Brain microvascular endothelial cell (primary cell): ENCODE measurements at regions not wholly inside any gene's neighbourhood (a gene's known extent, or its start where the extent isn't known, plus 50 kb on each side); places are given as distances from the start of the nearest gene placed in this dataset.

Experiments used
- DNase-seq: peaks from one replicate; pipeline ENCODE4 v3.0.0-alpha.2; 2020
- H3K27ac ChIP-seq: fragments of 250-450 bp; sonication (Bioruptor Pico); 2 replicates; pipeline ENCODE4 v1.5.1; 2020; ENCODE audit warnings: mild to moderate bottlenecking, moderate library complexity
- H3K27me3 ChIP-seq: fragments of 250-450 bp; sonication (Bioruptor Pico); replicated peaks from 2 replicates; pipeline ENCODE4 v1.5.1; 2020; ENCODE audit warnings: mild to moderate bottlenecking
- H3K36me3 ChIP-seq: fragments of 250-450 bp; sonication (Bioruptor Pico); replicated peaks from 2 replicates; pipeline ENCODE4 v1.5.1; 2020; ENCODE audit warnings: mild to moderate bottlenecking
- H3K4me3 ChIP-seq: 2 replicates; pipeline ENCODE4 v1.5.1; 2011; ENCODE audit warnings: low read depth, mild to moderate bottlenecking, control low read depth, low read length, moderate library complexity
- in situ Hi-C: cut with HindIII; loops from 2 replicates; pipeline ENCODE4 v1.10.0; 2017; ENCODE audit warnings: low sequenced_read_pairs, low pct_ligation_motif_present
- TF ChIP-seq, protein P1 (sequence below): IDR thresholded peaks from 2 replicates; pipeline ENCODE4 v1.5.1; 2011; ENCODE audit warnings: low read depth, mild to moderate bottlenecking, moderate library complexity, low read length, control low read depth, inconsistent platforms; ENCODE audit errors: missing control alignments

- TF ChIP-seq, protein P1, sequence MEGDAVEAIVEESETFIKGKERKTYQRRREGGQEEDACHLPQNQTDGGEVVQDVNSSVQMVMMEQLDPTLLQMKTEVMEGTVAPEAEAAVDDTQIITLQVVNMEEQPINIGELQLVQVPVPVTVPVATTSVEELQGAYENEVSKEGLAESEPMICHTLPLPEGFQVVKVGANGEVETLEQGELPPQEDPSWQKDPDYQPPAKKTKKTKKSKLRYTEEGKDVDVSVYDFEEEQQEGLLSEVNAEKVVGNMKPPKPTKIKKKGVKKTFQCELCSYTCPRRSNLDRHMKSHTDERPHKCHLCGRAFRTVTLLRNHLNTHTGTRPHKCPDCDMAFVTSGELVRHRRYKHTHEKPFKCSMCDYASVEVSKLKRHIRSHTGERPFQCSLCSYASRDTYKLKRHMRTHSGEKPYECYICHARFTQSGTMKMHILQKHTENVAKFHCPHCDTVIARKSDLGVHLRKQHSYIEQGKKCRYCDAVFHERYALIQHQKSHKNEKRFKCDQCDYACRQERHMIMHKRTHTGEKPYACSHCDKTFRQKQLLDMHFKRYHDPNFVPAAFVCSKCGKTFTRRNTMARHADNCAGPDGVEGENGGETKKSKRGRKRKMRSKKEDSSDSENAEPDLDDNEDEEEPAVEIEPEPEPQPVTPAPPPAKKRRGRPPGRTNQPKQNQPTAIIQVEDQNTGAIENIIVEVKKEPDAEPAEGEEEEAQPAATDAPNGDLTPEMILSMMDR = no peak
- Histone ChIP-seq H3K27me3 (no peaks in the 10 kb centered on the region), H3K27ac (no peak overlapping the region), H3K4me3 (no peak overlapping the region), H3K36me3 (no peaks in the 10 kb centered on the region)
- in situ Hi-C loops = no loop called here
- DNase-seq = no peak
Observed at GRCh38 chr11:115631609-115632008, 127.4 kb upstream of the CADM1 start.

- H3K36me3 ChIP-seq = no peaks in the 10 kb centered on the region
- in situ Hi-C loops = no loop called here
- H3K27me3 ChIP-seq = no peaks in the 10 kb centered on the region
- H3K4me3 ChIP-seq = no peak overlapping the region
- TF ChIP-seq, protein P1 = no peak
- H3K27ac ChIP-seq = no peak overlapping the region
- DNase-seq = no peak
Observed at GRCh38 chr11:115630214-115630613, 126.0 kb upstream of the CADM1 start.

GRCh38 chr11:115629456-115630015 is 125.3 kb upstream of the CADM1 start:
- Histone ChIP-seq H3K27ac (no peak overlapping the region), H3K27me3 (no peaks in the 10 kb centered on the region), H3K4me3 (no peak overlapping the region), H3K36me3 (no peaks in the 10 kb centered on the region)
- no peak for DNase-seq
- in situ Hi-C loops = no loop called here
- TF ChIP-seq, protein P1 = no peak

DNA sequence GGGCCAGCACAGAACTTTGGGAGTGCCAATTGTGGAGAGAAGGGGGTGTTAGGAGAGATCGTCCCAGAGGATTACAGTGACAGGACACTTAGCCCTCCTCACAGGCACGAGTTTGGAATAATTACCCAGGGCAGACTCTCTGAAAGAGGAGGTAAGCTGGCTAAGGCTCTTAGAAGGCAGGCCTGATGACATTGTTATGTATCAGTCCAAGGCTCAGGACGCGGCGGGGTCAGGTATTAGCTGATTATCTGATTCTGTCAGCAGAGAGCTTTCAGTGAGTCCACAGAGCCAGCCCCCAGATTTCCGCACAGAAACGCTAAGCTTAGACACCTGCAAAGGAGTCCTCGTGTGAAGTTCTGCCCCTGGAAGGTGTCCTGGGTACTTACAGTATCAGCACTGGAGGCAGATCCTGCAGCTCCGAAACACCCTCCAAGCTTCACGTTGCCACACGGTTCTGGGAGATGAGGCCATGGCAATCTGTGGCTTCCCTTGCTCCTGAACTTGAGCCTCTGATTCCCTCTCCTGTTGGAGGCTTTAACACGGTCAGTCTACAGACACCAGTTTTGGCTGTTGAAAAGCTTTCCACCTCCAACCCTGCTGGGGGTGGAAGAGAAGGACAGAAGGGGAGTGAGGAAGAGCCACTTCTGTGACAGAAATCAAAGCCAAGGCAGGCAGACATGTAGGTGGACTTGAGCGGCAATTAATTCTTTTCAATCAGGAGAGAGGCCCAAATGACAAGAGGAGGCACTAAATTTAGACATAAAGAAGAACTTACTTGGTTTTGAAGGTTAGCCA is 123.6 kb upstream of the CADM1 start:
- in situ Hi-C loops = no loop called here
- no peak overlapping the region for H3K27ac ChIP-seq
- no peaks in the 10 kb centered on the region for H3K36me3 ChIP-seq
- no peak overlapping the region for H3K4me3 ChIP-seq
- DNase-seq = no peak
- TF ChIP-seq, protein P1 = no peak
- H3K27me3 ChIP-seq = no peaks in the 10 kb centered on the region

- Histone ChIP-seq H3K4me3 (no peak overlapping the region), H3K36me3 (no peaks in the 10 kb centered on the region), H3K27me3 (no peaks in the 10 kb centered on the region), H3K27ac (no peak overlapping the region)
- DNase-seq = no peak
- TF ChIP-seq, protein P1 = no peak
- in situ Hi-C loops = no loop called here
Observed at GRCh38 chr11:115627071-115627470, 122.9 kb upstream of the CADM1 start.

DNA sequence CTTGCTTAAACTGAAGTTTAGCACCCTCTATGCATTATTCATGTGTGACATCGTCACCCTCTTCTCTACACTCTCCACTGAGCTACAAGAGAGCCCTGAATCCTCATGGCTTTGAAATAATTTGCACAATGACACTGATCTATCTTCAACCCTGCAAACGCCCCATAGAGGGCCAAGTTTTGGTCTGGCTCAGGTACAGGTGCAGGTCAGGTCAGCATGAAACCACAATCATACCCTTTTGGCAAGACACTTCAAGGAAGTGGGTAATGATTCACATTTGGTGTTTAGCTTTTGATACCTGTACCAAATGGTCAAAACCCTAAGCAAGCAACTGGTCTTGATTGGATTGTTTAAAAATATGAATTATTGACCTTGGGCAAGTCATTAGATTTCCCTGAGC is 122.2 kb upstream of the CADM1 start:
- TF ChIP-seq, protein P1 = no peak
- Histone ChIP-seq H3K27ac (no peak overlapping the region), H3K4me3 (no peak overlapping the region), H3K36me3 (no peaks in the 10 kb centered on the region), H3K27me3 (no peaks in the 10 kb centered on the region)
- no peak for DNase-seq
- in situ Hi-C loops = no loop called here
